ENCODE measurements at regions not wholly inside any gene's neighbourhood (a gene's known extent, or its start where the extent isn't known, plus 50 kb on each side); places are given as distances from the start of the nearest gene placed in this dataset.

GRCh38 chr4:96152824-96153223, 312.9 kb downstream of the PDHA2 start:
- Histone ChIP-seq H3K27ac (ENCODE audit: low read length) (no peak overlapping the region), H3K9me3 (ENCODE audit: control insufficient read depth, insufficient read depth, low read depth, low read length) (no peaks in the 10 kb centered on the region), H3K36me3 (ENCODE audit: control insufficient read depth, insufficient read depth, low read length) (no peaks in the 10 kb centered on the region), H3K4me1 (ENCODE audit: control insufficient read depth, insufficient read depth, low read length) (no peaks in the 10 kb centered on the region), H3K4me3 (ENCODE audit: low read depth in 2 of 2, low read length in 2 of 2) (no peak overlapping the region), H3K27me3 (ENCODE audit: control insufficient read depth, insufficient read depth, low read length) (no peaks in the 10 kb centered on the region)
- ATAC-seq: no peak
- TF ChIP-seq SIN3A (IDR thresholded peaks at IDR 0.05; ENCODE audit: borderline replicate concordance, insufficient read depth, low read depth, low read length): no peak
- CTCF ChIA-PET: no interaction called here
- POLR2A ChIA-PET: no interaction called here
- no TSS peak for BruUV-seq (replicated peaks)
- intact Hi-C loops (cut with micrococcal nuclease; ENCODE audit: unreplicated experiment): no loop called here
- in situ Hi-C loops (cut with HindIII; ENCODE audit: low pct_unique_long_range_greater_than_20kb, low sequenced_read_pairs): no loop called here
- DNase-seq (ENCODE audit: low read depth, low spot score): no peak

DNA sequence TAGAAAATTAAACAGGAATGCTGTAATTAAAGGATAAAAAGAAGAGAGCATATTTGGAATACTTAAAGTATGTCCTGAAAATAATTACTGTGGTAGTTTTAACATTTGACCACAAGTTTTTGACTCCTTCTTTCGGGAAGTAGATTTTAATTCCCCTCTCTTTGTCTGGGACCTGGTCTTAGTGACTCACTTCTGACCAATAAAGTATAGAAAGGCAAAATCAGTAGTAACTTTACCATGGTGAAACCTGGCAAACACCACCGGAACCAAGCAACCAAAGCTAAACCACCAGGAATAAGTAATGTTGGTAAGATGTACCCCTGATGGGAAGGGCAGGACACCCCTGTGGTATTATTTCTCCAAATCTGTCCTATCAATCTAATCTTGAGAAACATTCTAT, 314.8 kb downstream of the PDHA2 start:
- H3K27me3 ChIP-seq (ENCODE audit: control insufficient read depth, insufficient read depth, low read length): no peaks in the 10 kb centered on the region
- no peak overlapping the region for H3K4me3 ChIP-seq (ENCODE audit: low read depth in 2 of 2, low read length in 2 of 2)
- no peak overlapping the region for H3K27ac ChIP-seq (ENCODE audit: low read length)
- POLR2A ChIA-PET: no interaction called here
- CTCF ChIA-PET: no interaction called here
- intact Hi-C loops (cut with micrococcal nuclease; ENCODE audit: unreplicated experiment) (no loop called here), in situ Hi-C loops (cut with HindIII; ENCODE audit: low pct_unique_long_range_greater_than_20kb, low sequenced_read_pairs) (no loop called here)
- no peak for ATAC-seq
- TF ChIP-seq POLR2AphosphoS5 (IDR thresholded peaks at IDR 0.05; ENCODE audit: low read depth, low read length): no peak
- no peak for TF ChIP-seq REST (IDR thresholded peaks at IDR 0.05; ENCODE audit: insufficient read depth in 1 of 2, low read depth in 2 of 2, low read length in 1 of 2)
- TF ChIP-seq TCF7L2 (IDR thresholded peaks at IDR 0.05; ENCODE audit: low read depth, low read length): no peak
- no peak for TF ChIP-seq CTCF (IDR thresholded peaks at IDR 0.05)
- no peak for TF ChIP-seq SIN3A (IDR thresholded peaks at IDR 0.05; ENCODE audit: borderline replicate concordance, insufficient read depth, low read depth, low read length)
- H3K9me3 ChIP-seq (ENCODE audit: control insufficient read depth, insufficient read depth, low read depth, low read length): no peaks in the 10 kb centered on the region
- H3K36me3 ChIP-seq (ENCODE audit: control insufficient read depth, insufficient read depth, low read length): no peaks in the 10 kb centered on the region
- no peaks in the 10 kb centered on the region for H3K4me1 ChIP-seq (ENCODE audit: control insufficient read depth, insufficient read depth, low read length)
- BruUV-seq (replicated peaks): no TSS peak
- no peak for DNase-seq (ENCODE audit: low read depth, low spot score)

DNA sequence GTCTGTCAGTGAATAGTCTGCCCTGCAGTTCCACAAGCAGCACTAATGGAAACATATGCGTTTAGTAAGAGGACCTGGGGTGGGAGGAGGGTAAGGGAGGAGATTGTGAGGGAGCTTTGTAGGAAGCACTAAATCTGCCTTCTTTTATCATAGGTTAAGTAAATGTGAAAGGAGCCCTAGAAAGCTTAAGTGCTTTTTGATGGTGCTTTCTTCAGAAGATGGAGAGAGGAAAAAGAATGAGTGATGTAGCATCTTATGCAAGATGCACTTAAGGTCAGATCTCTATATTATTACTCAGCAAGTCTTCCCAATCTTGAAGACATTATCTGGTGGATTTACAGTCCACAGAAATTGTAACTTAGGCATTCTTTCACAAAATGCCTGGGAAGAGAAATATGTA, 322.7 kb downstream of the PDHA2 start:
- BruUV-seq (replicated peaks): no TSS peak
- H3K9me3 ChIP-seq (ENCODE audit: control insufficient read depth, insufficient read depth, low read depth, low read length): no peaks in the 10 kb centered on the region
- no peak overlapping the region for H3K4me3 ChIP-seq (ENCODE audit: low read depth in 2 of 2, low read length in 2 of 2)
- POLR2A ChIA-PET: no interaction called here
- no peak for TF ChIP-seq REST (IDR thresholded peaks at IDR 0.05; ENCODE audit: insufficient read depth in 1 of 2, low read depth in 2 of 2, low read length in 1 of 2)
- intact Hi-C loops (cut with micrococcal nuclease; ENCODE audit: unreplicated experiment): no loop called here
- in situ Hi-C loops (cut with HindIII; ENCODE audit: low pct_unique_long_range_greater_than_20kb, low sequenced_read_pairs): no loop called here
- ATAC-seq (no peak), DNase-seq (ENCODE audit: low read depth, low spot score) (no peak)
- H3K4me1 ChIP-seq (ENCODE audit: control insufficient read depth, insufficient read depth, low read length): no peaks in the 10 kb centered on the region
- CTCF ChIA-PET: no interaction called here
- H3K27ac ChIP-seq (ENCODE audit: low read length): no peak overlapping the region
- H3K36me3 ChIP-seq (ENCODE audit: control insufficient read depth, insufficient read depth, low read length): no peaks in the 10 kb centered on the region
- H3K27me3 ChIP-seq (ENCODE audit: control insufficient read depth, insufficient read depth, low read length): no peaks in the 10 kb centered on the region

All from Panc1 (cell line).